AG10803 (cell line): ENCODE measurements at regions not wholly inside any gene's neighbourhood (a gene's known extent, or its start where the extent isn't known, plus 50 kb on each side); places are given as distances from the start of the nearest gene placed in this dataset.
"Not testable (repeated sequence)": the region's sequence is repeated elsewhere in the genome, so short reads cannot be mapped to it uniquely, and the experiment has no call there.

Source experiments
- DNase-seq: peaks from one replicate; pipeline ENCODE4 v3.0.0; 2010; ENCODE audit warnings: low read depth
- H3K4me3 ChIP-seq: 2 replicates; pipeline ENCODE4 v1.5.1; 2011; ENCODE audit warnings: mild to moderate bottlenecking, low read length, control low read depth
- CTCF ChIP-seq: conservative IDR thresholded peaks from 2 replicates; pipeline ENCODE4 v1.5.1; 2011; ENCODE audit warnings: mild to moderate bottlenecking, low read length, control low read depth, inconsistent platforms

GRCh38 chrX:35221391-35221790, 278.8 kb downstream of the FAM47B start:
- H3K4me3 ChIP-seq, DNase-seq: not testable (repeated sequence)

GRCh38 chrX:35244088-35244741, 301.6 kb downstream of the FAM47B start:
- H3K4me3 ChIP-seq, result no peak overlapping the region
- TF ChIP-seq CTCF, result no peak
- DNase-seq, result no peak

- H3K4me3 ChIP-seq, result no peak overlapping the region
- no peak for DNase-seq
- TF ChIP-seq CTCF, result no peak
These were observed 302.4 kb downstream of the FAM47B start for GRCh38 chrX:35244796-35245508.

- no peak for TF ChIP-seq CTCF
- no peak overlapping the region for H3K4me3 ChIP-seq
- no peak for DNase-seq
These were observed 308.6 kb downstream of the FAM47B start for GRCh38 chrX:35251226-35251625.

GRCh38 chrX:35276115-35276514, 333.5 kb downstream of the FAM47B start:
- TF ChIP-seq CTCF, result no peak
- H3K4me3 ChIP-seq, result no peak overlapping the region
- no peak for DNase-seq

- H3K4me3 ChIP-seq, result no peak overlapping the region
- no peak for TF ChIP-seq CTCF
- no peak for DNase-seq
These were observed 342.8 kb downstream of the FAM47B start for GRCh38 chrX:35285289-35285962.

- no peak overlapping the region for H3K4me3 ChIP-seq
- DNase-seq, result no peak
- no peak for TF ChIP-seq CTCF
These were observed 346.1 kb downstream of the FAM47B start for GRCh38 chrX:35288657-35289056.
